Muscle of arm (tissue), 1 donor: ENCODE measurements at regions not wholly inside any gene's neighbourhood (a gene's known extent, or its start where the extent isn't known, plus 50 kb on each side); places are given as distances from the start of the nearest gene placed in this dataset.

ENCODE experiments used
- DNase-seq: peaks from one replicate; pipeline ENCODE4 v3.0.0-alpha.2; 2013

DNA sequence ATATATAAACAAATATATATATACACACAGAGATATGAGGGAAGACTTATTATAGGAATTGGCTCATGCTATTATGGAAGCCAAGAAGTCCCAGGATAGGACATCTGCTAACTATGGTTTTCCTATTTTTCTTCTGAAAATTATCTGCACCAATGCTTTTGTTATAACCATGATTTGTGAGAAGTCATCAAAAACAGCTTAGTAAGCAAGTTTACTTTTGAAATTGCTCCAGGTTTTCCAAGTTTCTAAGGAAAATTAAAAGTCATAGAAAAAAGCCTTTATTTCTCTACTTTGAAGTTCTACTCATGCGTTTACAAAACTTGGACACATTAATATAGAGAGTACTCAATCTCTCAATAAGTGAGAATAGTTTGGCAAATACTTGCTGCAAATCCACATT lies 213.1 kb downstream of the TRAM1L1 start:
- no peak for DNase-seq

GRCh38 chr4:116870686-116871085 lies 214.7 kb downstream of the TRAM1L1 start:
- no peak for DNase-seq

DNA sequence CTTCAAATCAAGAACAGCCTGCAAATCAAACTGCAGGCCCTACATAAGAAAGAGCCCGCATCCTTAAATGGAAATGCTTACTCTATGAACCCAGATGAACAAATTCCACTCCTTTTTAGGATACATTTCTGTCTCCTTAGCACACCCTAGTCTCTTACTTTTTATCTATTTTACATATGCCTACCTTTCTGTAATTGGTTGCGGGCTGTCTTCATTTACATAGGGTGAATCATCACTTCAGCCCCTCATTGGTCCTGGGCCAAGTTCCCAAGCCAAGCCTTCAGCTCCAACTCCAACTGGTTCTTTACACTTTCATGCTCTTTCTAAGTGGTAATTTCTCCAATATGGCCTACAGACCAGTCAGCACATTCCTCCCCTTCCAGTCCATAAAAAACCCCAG lies 219.3 kb downstream of the TRAM1L1 start:
- no peak for DNase-seq

DNA sequence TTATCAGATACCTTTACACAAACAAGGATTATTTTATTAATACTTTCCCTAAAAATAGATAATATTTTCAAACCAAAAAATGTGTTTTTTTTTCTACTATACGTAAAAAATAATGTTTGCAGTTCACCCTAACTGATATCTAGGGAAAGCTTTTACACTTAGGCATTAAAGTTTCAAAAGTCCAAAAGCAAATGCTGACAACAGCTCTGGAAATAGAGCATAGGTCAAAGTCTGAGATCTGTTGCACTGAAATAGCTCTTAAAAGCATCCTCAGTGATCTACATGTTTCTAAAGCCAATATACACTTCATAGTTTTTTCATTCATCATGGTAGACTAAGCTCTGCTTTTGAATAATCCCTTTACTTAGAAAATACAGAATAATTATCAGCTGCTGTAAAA lies 222.8 kb downstream of the TRAM1L1 start:
- DNase-seq: no peak

GRCh38 chr4:116860891-116861290 lies 224.5 kb downstream of the TRAM1L1 start:
- no peak for DNase-seq

- DNase-seq: no peak
These were observed 235.8 kb downstream of the TRAM1L1 start for GRCh38 chr4:116849620-116850019.

- DNase-seq: no peak
These were observed 237.8 kb downstream of the TRAM1L1 start for GRCh38 chr4:116847616-116848015.

DNA sequence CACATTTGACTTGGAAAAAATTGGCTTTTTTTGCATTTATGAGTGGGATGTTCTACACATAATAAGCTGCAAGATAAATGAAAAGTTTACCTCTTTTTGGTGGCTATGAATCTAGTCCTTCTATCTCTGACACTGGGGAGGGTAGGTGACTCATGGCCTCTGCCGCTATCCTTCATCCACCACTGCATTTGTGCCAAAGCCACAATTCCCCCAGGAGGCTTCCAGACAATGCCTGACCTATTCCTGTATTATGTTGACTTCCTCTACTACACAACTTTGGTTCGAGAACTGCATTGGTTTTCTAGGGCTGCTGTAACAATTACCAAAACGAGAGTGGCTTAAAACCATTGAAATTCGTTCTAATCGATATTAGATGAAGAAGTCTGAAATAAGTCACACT lies 245.6 kb downstream of the TRAM1L1 start:
- DNase-seq: no peak

DNA sequence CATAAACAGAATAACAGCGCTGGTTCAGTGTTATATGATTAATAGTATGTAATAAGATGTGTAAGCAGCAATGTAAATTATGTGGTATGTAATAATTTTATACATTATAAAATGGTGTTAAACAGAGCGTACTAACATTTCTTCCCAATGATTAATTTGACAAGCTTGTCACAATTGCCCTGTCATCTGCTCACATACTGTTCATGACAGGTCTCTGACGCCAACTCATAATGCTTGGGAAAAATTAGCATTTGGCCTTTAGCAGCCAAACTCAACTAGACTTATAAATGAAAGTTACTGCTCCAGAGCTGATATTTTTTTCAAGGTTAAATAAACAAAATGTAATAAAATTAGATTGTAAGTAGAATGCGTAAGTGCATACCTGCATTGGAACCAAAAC lies 246.8 kb downstream of the TRAM1L1 start:
- DNase-seq: no peak

DNA sequence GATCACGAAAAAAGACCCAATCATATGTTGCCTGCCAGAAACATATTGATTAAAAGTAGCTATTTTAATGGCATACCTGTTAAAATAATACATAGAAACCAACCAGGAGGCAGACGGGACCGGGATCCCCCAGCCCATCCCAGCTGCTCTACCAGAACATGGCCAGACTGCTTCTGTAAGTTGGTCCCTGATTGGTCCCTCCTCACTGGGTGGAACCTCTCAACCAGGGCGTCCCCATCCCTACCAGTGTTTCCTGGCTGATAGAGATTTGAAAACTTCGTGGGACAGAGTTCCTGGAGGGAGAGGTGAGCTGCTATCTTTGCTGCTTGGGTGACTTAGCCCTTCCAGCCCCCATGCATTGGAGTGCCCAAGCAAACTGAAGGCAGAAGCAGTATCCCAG lies 256.2 kb downstream of the TRAM1L1 start:
- no peak for DNase-seq

- DNase-seq: no peak
These were observed 261.2 kb downstream of the TRAM1L1 start for GRCh38 chr4:116824172-116824571.

DNA sequence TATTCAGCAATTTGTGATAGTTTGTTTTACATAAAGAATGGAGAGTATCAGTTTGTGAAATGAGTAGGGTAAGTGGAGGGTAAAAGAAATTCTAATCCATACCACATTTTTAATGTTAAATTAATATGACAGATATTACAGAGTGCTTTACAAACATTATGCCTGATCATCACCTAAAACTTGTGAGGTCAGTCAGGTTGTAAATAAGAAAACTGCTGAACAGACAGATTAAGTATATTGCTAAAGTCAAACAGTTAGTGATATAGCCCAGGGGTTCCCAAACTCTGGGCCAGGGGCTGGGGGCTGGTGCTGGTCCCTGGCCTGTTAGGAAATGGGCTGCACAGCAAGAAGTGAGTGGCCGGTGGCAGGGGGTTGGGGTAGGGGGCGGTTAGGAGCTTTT lies 273.6 kb downstream of the TRAM1L1 start:
- DNase-seq: no peak

GRCh38 chr4:116796022-116796421 lies 289.4 kb downstream of the TRAM1L1 start:
- DNase-seq: no peak

DNA sequence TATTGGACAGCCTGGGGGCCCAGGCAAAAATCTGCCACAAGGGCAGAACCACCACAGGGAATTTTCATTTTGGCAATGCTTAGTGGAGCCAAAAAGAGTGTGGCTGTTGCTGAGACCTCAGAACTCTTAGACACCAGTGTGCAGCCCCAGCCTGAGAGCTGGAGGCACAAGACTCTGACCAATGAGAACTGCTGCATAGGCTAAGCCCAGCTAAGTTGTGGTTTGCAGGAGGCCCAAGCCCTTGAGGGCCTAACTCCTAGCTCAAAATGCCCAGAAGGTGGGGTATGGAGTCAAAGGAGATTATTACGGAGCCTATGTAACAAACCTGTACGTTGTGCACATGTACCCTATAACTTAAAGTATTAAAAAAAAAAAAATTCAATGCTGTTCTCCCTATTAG lies 296.7 kb downstream of the TRAM1L1 start:
- DNase-seq: no peak

- DNase-seq: no peak
These were observed 330.3 kb downstream of the TRAM1L1 start for GRCh38 chr4:116755051-116755450.

GRCh38 chr4:116752027-116752426 lies 333.3 kb downstream of the TRAM1L1 start:
- no peak for DNase-seq

- no peak for DNase-seq
These were observed 348.6 kb downstream of the TRAM1L1 start for GRCh38 chr4:116736756-116737155.

DNA sequence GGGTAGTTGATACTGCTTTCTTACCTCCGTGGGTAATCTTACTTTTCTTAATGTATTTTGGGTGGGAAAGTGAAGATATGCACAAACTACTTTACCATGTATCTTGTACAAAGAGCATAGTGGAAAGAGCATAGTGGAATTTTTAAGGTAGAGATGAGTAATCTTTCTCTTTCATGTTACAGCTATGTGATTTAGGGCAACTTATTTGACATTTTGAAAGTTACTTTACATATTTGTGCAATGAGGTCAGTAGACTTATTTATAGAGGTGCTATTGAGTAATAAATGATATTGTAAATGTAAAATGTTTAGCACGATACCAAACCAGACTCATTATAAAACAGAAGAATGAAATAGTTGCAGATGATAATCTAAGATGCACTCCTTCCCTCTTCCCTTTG lies 351.2 kb downstream of the TRAM1L1 start:
- no peak for DNase-seq

- no peak for DNase-seq
These were observed 352.0 kb downstream of the TRAM1L1 start for GRCh38 chr4:116733370-116733769.

- no peak for DNase-seq
These were observed 358.9 kb downstream of the TRAM1L1 start for GRCh38 chr4:116726523-116726922.

GRCh38 chr4:116724249-116724648 lies 361.1 kb downstream of the TRAM1L1 start:
- DNase-seq: no peak

DNA sequence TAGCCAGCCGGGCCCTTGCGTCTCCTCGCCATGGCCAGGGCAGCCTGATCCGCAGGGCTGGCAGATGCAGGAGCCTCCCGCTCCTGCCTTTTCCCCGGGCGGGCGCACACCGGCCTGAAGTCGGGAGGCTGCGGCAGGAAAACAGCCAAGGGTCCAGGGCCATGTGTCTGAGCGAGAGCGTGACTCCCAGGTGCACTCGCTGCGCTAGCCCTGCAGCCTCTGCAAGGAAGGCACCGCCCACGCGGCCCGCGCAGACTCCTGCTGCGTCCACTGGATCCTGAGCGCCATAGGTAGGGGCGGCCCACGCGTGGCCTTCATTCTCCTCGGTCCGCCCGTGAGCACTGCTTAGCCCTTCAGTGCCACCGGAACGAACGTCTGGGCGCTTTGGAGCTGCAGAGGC lies 379.9 kb downstream of the TRAM1L1 start:
- no peak for DNase-seq

DNA sequence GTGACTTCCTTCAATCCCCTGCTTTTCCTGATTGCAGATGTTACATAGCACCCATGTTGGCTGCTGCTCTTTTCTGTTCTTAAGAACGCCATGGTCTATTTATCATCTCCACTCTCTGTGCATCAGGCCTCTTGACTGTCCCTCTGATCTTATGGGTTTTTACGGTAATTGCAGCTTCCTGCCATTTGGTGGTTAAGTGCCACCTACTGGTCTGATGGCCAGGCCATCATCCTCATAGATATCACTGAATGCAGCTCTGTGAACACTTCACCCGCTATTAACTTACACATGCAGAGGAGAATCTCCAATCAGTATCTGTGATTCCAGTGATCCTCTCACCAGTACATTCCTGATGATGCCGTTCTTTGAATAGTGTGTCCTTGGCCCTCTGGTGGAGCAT lies 382.4 kb downstream of the TRAM1L1 start:
- no peak for DNase-seq

DNA sequence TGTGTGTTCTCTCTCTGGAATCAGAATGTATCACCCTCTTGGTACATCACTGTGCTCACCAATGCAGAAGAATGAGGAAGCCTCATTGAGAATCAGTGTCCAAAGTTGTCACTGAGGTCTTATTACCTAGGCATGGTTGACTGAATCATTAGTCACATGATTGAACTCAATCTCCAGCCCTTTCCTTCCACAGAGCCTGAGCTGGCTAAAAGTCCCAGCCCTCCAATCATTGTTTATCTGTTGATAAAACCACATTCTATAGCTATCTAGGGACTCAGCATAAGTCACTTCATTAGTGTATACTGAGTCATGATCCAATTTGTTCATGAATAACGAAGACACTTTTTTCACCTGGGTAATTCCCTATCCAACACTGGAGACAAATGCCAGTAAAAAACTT lies 396.8 kb downstream of the TRAM1L1 start:
- DNase-seq: no peak

- no peak for DNase-seq
These were observed 417.2 kb downstream of the TRAM1L1 start for GRCh38 chr4:116668190-116668589.
